Activated CD8-positive, alpha-beta memory T cell treated with anti-CD3 and anti-CD28 coated beads for 1 hour (primary cell): ENCODE measurements at regions not wholly inside any gene's neighbourhood (a gene's known extent, or its start where the extent isn't known, plus 50 kb on each side); places are given as distances from the start of the nearest gene placed in this dataset.
A peak's percentile ranks its signal among the peaks of the same experiment; 100 is the strongest.
"Not testable (repeated sequence)": the region's sequence is repeated elsewhere in the genome, so short reads cannot be mapped to it uniquely, and the experiment has no call there.

Experiments
- DNase-seq, 2 donors: peaks; one replicate each; pipeline ENCODE4 v3.0.0-alpha.2; 2020; ENCODE audit warnings: low read depth in 1 of 2; ENCODE audit errors: extremely low read depth in 1 of 2

GRCh38 chr10:87300163-87300562 lies 57.4 kb upstream of the NUTM2D start:
- DNase-seq = not testable (repeated sequence)

GRCh38 chr10:87301466-87302115 lies 56.0 kb upstream of the NUTM2D start:
- DNase-seq = peak in 1 of 2 donors; percentile 11

DNA sequence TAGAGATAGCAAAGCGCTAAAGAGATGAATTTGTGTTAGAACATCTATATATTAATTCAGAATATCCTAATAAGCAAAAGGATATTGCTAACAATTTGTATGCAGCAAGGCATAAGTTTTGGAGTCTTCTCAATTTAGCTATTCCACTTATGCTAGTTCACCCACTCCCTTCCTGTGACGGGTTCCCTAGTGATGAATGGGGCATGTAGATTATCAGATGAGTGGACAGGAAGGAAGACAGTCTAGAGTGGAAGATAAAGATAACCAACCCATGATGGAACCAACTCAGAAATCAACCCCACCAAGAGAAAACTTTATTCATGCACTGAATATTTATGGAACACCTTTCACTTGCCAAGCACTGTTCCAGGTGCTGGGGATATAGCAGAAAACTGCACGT lies 55.4 kb upstream of the NUTM2D start:
- DNase-seq = not testable (repeated sequence)

DNA sequence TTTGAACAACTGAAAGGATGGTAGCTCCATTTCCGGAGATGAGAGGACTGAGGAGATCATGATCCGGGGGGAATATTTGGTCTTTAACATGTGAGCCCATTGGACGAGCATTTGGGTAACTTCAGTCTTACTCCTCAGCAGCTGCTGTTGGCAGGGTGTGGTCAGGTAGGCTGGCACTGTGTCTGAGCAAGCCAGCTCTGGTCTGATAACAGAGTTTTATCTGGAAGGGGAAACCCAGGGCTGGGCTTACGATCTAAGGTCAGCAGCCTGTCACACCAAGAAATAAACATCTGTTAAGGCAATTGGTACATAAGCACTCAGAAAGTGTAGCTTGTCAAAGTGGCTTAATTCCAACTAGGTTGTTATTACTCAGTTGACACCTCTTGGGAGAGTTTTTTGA lies 53.8 kb upstream of the NUTM2D start:
- not testable (repeated sequence) for DNase-seq

GRCh38 chr10:87306681-87307080 lies 50.9 kb upstream of the NUTM2D start:
- not testable (repeated sequence) for DNase-seq
